Tibial artery (tissue), 4 donors: ENCODE measurements at regions not wholly inside any gene's neighbourhood (a gene's known extent, or its start where the extent isn't known, plus 50 kb on each side); places are given as distances from the start of the nearest gene placed in this dataset.

Experiments
- DNase-seq, 2 donors: peaks; one replicate each; pipeline ENCODE4 v3.0.0-alpha.2; 2019
- H3K27ac ChIP-seq, 2 donors: fragments of 200-600 bp; sonication (generic) in 1 of 2; 1 replicate in 1 of 2; 2 replicates in 1 of 2; pipeline ENCODE4 v1.5.1; 2018 to 2019; ENCODE audit warnings: mild to moderate bottlenecking in 1 of 2
- H3K27me3 ChIP-seq, 2 donors: fragments of 200-600 bp; sonication (generic) in 1 of 2; one replicate each; pipeline versions ENCODE4 v1.5.1 to v1.6.0; 2016 to 2019
- H3K36me3 ChIP-seq, 3 donors: fragments of 200-600 bp; sonication (generic) in 2 of 3; one replicate each; pipeline ENCODE4 v1.5.1; 2016 to 2019; ENCODE audit warnings: mild to moderate bottlenecking in 2 of 3
- H3K4me1 ChIP-seq, 4 donors: fragments of 200-600 bp; sonication (generic) in 2 of 4; 1 replicate in 3 of 4; 2 replicates in 1 of 4; pipeline ENCODE4 v1.5.1; 2016 to 2019
- H3K4me3 ChIP-seq, 2 donors: fragments of 200-600 bp; sonication (generic) in 1 of 2; 1 replicate in 1 of 2; 2 replicates in 1 of 2; pipeline ENCODE4 v1.5.1; 2018 to 2019; ENCODE audit warnings: mild to moderate bottlenecking in 2 of 2
- H3K9me3 ChIP-seq, 3 donors: fragments of 200-600 bp; sonication (generic) in 1 of 3; one replicate each; pipeline ENCODE4 v1.5.1; 2016 to 2019
- CTCF ChIP-seq, 2 experiments: fragments of 200-600 bp in 1 of 2; fragments of 450-650 bp in 1 of 2; IDR thresholded peaks; one replicate each; pipeline ENCODE4 v1.5.1; 2017 to 2019; ENCODE audit warnings: antibody characterized with exemption in 2 of 2, mild to moderate bottlenecking in 1 of 2, moderate library complexity in 1 of 2
- intact Hi-C: fragments of 100-400 bp; cut with DNase I; formaldehyde crosslinking; loops from one replicate; pipeline ENCODE4 v1.15.0; 2023; ENCODE audit warnings: low total_unique reads

- no peaks in the 10 kb centered on the region for H3K36me3 ChIP-seq
- no peak for DNase-seq
- no peak overlapping the region for H3K27ac ChIP-seq
- no peaks in the 10 kb centered on the region for H3K9me3 ChIP-seq
- intact Hi-C loops: no loop called here
- peaks cover 0 to 5% of the 10 kb centered on the region in 2 donors for H3K27me3 ChIP-seq
- no peak overlapping the region for H3K4me3 ChIP-seq
- no peaks in the 10 kb centered on the region for H3K4me1 ChIP-seq
- TF ChIP-seq CTCF (IDR thresholded peaks at IDR 0.05): no peak
Observed at GRCh38 chr2:16330982-16331381, 334.7 kb downstream of the CYRIA start.

GRCh38 chr2:16330571-16330970 lies 335.1 kb downstream of the CYRIA start:
- Histone ChIP-seq H3K4me1 (no peaks in the 10 kb centered on the region), H3K27ac (no peak overlapping the region), H3K4me3 (no peak overlapping the region), H3K36me3 (no peaks in the 10 kb centered on the region), H3K27me3 (peaks cover 0 to 7% of the 10 kb centered on the region in 2 donors), H3K9me3 (no peaks in the 10 kb centered on the region)
- DNase-seq: no peak
- intact Hi-C loops: no loop called here
- TF ChIP-seq CTCF (IDR thresholded peaks at IDR 0.05): no peak

- Histone ChIP-seq H3K4me1 (no peaks in the 10 kb centered on the region), H3K36me3 (no peaks in the 10 kb centered on the region), H3K27me3 (peaks cover 0 to 8% of the 10 kb centered on the region in 2 donors), H3K9me3 (no peaks in the 10 kb centered on the region), H3K27ac (no peak overlapping the region), H3K4me3 (no peak overlapping the region)
- TF ChIP-seq CTCF (IDR thresholded peaks at IDR 0.05): no peak
- intact Hi-C loops: no loop called here
- no peak for DNase-seq
Observed at GRCh38 chr2:16330012-16330411, 335.6 kb downstream of the CYRIA start.

DNA sequence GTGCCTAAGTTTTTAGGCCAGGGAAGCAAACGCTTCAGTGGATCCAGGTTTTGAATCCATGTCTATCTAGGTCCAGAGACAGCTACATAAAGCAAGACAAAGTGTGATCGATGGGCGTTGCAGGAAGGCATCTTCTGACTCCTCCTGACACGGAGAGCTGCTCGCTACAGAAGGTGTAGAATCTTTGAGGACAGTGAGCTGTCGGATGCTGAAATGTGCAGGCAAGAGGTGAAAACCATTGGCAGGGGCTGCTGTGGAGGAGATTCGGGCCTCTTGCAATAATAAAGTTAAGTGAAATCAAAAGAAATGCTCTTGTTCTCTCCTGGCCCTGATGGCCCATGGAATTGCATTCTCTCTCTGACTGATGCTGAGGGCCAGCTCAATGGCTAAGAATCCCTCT lies 336.2 kb downstream of the CYRIA start:
- intact Hi-C loops: no loop called here
- Histone ChIP-seq H3K4me1 (no peaks in the 10 kb centered on the region), H3K27ac (no peak overlapping the region), H3K4me3 (no peak overlapping the region), H3K9me3 (no peaks in the 10 kb centered on the region), H3K36me3 (no peaks in the 10 kb centered on the region), H3K27me3 (peaks cover 0 to 8% of the 10 kb centered on the region in 2 donors)
- DNase-seq: no peak
- no peak for TF ChIP-seq CTCF (IDR thresholded peaks at IDR 0.05)

GRCh38 chr2:16328521-16329190 lies 337.0 kb downstream of the CYRIA start:
- H3K9me3 ChIP-seq: no peaks in the 10 kb centered on the region
- no peak overlapping the region for H3K4me3 ChIP-seq
- no peaks in the 10 kb centered on the region for H3K36me3 ChIP-seq
- TF ChIP-seq CTCF (IDR thresholded peaks at IDR 0.05): no peak
- H3K27me3 ChIP-seq: peaks cover 0 to 8% of the 10 kb centered on the region in 2 donors
- H3K27ac ChIP-seq: no peak overlapping the region
- intact Hi-C loops: no loop called here
- H3K4me1 ChIP-seq: no peaks in the 10 kb centered on the region
- no peak for DNase-seq

GRCh38 chr2:16327326-16327725 lies 338.3 kb downstream of the CYRIA start:
- H3K4me1 ChIP-seq: no peaks in the 10 kb centered on the region
- H3K36me3 ChIP-seq: no peaks in the 10 kb centered on the region
- peaks cover 0 to 8% of the 10 kb centered on the region in 2 donors for H3K27me3 ChIP-seq
- no peak overlapping the region for H3K27ac ChIP-seq
- no peak for TF ChIP-seq CTCF (IDR thresholded peaks at IDR 0.05)
- intact Hi-C loops: no loop called here
- no peak overlapping the region for H3K4me3 ChIP-seq
- H3K9me3 ChIP-seq: no peaks in the 10 kb centered on the region
- DNase-seq: no peak
